HCT116 (cell line): ENCODE measurements at regions not wholly inside any gene's neighbourhood (a gene's known extent, or its start where the extent isn't known, plus 50 kb on each side); places are given as distances from the start of the nearest gene placed in this dataset.

Experiments
- ATAC-seq: fragments of 200-7000 bp; cut with Tn5 transposase; 2 replicates; pipeline ENCODE4 v1.9.1; 2020; ENCODE audit warnings: mild to moderate bottlenecking, moderate library complexity
- BruUV-seq: library from RNA; stranded (reverse); fragments of 400-500 nt; replicated peaks from 2 replicates; lab custom pipeline; 2021; lab: Mats Ljungman, UMichigan
- CTCF ChIA-PET: fragments of 300-600 bp; sonication (Branson Sonifier 250); formaldehyde crosslinking; loops from one replicate; lab custom pipeline; 2021; ENCODE audit warnings: antibody characterized with exemption; lab: Charles Lee
- POLR2A ChIA-PET: fragments of 300-600, 350-600 bp; sonication (Branson Sonifier 250); formaldehyde crosslinking; loops from one replicate; lab custom pipeline; 2021; ENCODE audit warnings: antibody characterized with exemption; lab: Charles Lee
- RAD21 ChIA-PET, 2 experiments: fragments of 300-600 bp; sonication (Branson Sonifier 250); formaldehyde crosslinking; loops; one replicate each; lab custom pipeline; 2023; ENCODE audit warnings: low total read pairs in 2 of 2; ENCODE audit not compliant: uncharacterized antibody in 2 of 2, unreplicated experiment in 2 of 2, low non-redundant PET in 1 of 2; lab: Charles Lee
- DNase-seq: peaks from one replicate; pipeline ENCODE4 v3.0.0-alpha.2; 2010; ENCODE audit warnings: low read depth, low spot score
- H2AFZ ChIP-seq: fragments of 200-600 bp; shearing (Covaris generic), sonication (generic); 2 replicates; pipeline ENCODE4 v1.6.1; 2017; ENCODE audit warnings: low read depth, mixed run types, mixed read lengths, antibody characterized with exemption, low read length; ENCODE audit not compliant: poor library complexity, severe bottlenecking
- H3K27ac ChIP-seq: 2 replicates; pipeline ENCODE4 v1.5.1; 2012; ENCODE audit warnings: low read depth, low read length
- H3K27me3 ChIP-seq: fragments of 200-600 bp; sonication (generic); 2 replicates; pipeline ENCODE4 v1.6.1; 2016; ENCODE audit warnings: mixed run types, low read length, mixed read lengths; ENCODE audit not compliant: insufficient read depth
- H3K36me3 ChIP-seq, 2 experiments: fragments of 200-500 bp in 1 of 2; fragments of 200-600 bp in 1 of 2; sonication (Bioruptor generic) in 1 of 2; sonication (generic) in 1 of 2; 2 replicates each; pipeline versions ENCODE4 v1.5.1 to v1.6.1; 2014 to 2016; ENCODE audit warnings: low read length in 2 of 2, inconsistent platforms in 1 of 2, mixed read lengths in 1 of 2, mixed run types in 1 of 2; ENCODE audit not compliant: insufficient read depth in 2 of 2, control insufficient read depth in 1 of 2
- H3K4me1 ChIP-seq, 2 experiments: fragments of 200-600 bp in 1 of 2; sonication (generic) in 1 of 2; 2 replicates each; pipeline versions ENCODE4 v1.5.1 to v1.6.1; 2012 to 2017; ENCODE audit warnings: low read length in 2 of 2, inconsistent platforms in 1 of 2, mild to moderate bottlenecking in 1 of 2, mixed read lengths in 1 of 2, mixed run types in 1 of 2, moderate library complexity in 1 of 2; ENCODE audit not compliant: insufficient read depth in 2 of 2, control insufficient read depth in 1 of 2
- H3K4me2 ChIP-seq: fragments of 200-600 bp; sonication (generic); 2 replicates; pipeline ENCODE4 v1.6.1; 2017; ENCODE audit warnings: mixed run types, low read length, mixed read lengths
- H3K4me3 ChIP-seq, 2 experiments: fragments of 200-600 bp in 1 of 2; sonication (generic) in 1 of 2; replicated peaks in 1 of 2; 2 replicates each; pipeline ENCODE4 v1.5.1; 2011 to 2016; ENCODE audit warnings: low read length in 2 of 2, control low read depth in 1 of 2, low read depth in 1 of 2, mild to moderate bottlenecking in 1 of 2, mixed read lengths in 1 of 2, mixed run types in 1 of 2
- H3K79me2 ChIP-seq: fragments of 200-600 bp; sonication (generic); 2 replicates; pipeline ENCODE4 v1.6.1; 2017; ENCODE audit warnings: mild to moderate bottlenecking, mixed run types, low read length, moderate library complexity, mixed read lengths; ENCODE audit not compliant: insufficient read depth
- H3K9ac ChIP-seq: fragments of 200-600 bp; sonication (generic); 2 replicates; pipeline ENCODE4 v1.6.1; 2016; ENCODE audit warnings: low read length, mixed read lengths
- H3K9me2 ChIP-seq: fragments of 200-600 bp; sonication (generic), shearing (Covaris generic); 2 replicates; pipeline ENCODE4 v1.6.1; 2017; ENCODE audit warnings: mixed run types, mild to moderate bottlenecking, moderate library complexity; ENCODE audit not compliant: insufficient read depth
- H3K9me3 ChIP-seq, 2 experiments: fragments of 200-500 bp in 1 of 2; fragments of 200-600 bp in 1 of 2; sonication (Bioruptor generic) in 1 of 2; sonication (generic) in 1 of 2; 2 replicates each; pipeline ENCODE4 v1.6.1; 2014 to 2017; ENCODE audit warnings: low read length in 2 of 2, mixed read lengths in 2 of 2, inconsistent platforms in 1 of 2, low read depth in 1 of 2, mild to moderate bottlenecking in 1 of 2, mixed run types in 1 of 2, moderate library complexity in 1 of 2; ENCODE audit not compliant: control insufficient read depth in 1 of 2, insufficient read depth in 1 of 2
- H4K20me1 ChIP-seq: fragments of 200-600 bp; sonication (generic), shearing (Covaris generic); 2 replicates; pipeline ENCODE4 v1.6.1; 2017; ENCODE audit warnings: mixed run types, mild to moderate bottlenecking, moderate library complexity; ENCODE audit not compliant: insufficient read depth
- ATF3 ChIP-seq: IDR thresholded peaks from 2 replicates; pipeline ENCODE4 v1.6.1; 2012
- CBX3 ChIP-seq: IDR thresholded peaks from 2 replicates; pipeline ENCODE4 v1.6.1; 2012; ENCODE audit warnings: low read depth
- CEBPB ChIP-seq: IDR thresholded peaks from 2 replicates; pipeline ENCODE4 v1.6.1; 2012; ENCODE audit warnings: low read depth
- EGR1 ChIP-seq: IDR thresholded peaks from 2 replicates; pipeline ENCODE4 v1.6.1; 2012; ENCODE audit warnings: low read depth
- ELF1 ChIP-seq: IDR thresholded peaks from 2 replicates; pipeline ENCODE4 v1.6.1; 2012; ENCODE audit warnings: low read depth, borderline replicate concordance
- FOSL1 ChIP-seq: IDR thresholded peaks from 2 replicates; pipeline ENCODE4 v1.6.1; 2012; ENCODE audit warnings: low read depth
- MAX ChIP-seq: IDR thresholded peaks from 2 replicates; pipeline ENCODE4 v1.6.1; 2012
- POLR2A ChIP-seq: IDR thresholded peaks from 2 replicates; pipeline ENCODE4 v1.7.0; 2011; ENCODE audit warnings: borderline replicate concordance; ENCODE audit not compliant: insufficient read depth, insufficient read length; ENCODE audit errors: extremely low read depth
- POLR2AphosphoS5 ChIP-seq: IDR thresholded peaks from 2 replicates; pipeline ENCODE4 v1.6.1; 2011; ENCODE audit warnings: mild to moderate bottlenecking, low read depth, low read length, moderate library complexity
- SRF ChIP-seq: IDR thresholded peaks from 2 replicates; pipeline ENCODE4 v1.6.1; 2012; ENCODE audit warnings: low read depth
- TCF7L2 ChIP-seq: IDR thresholded peaks from 2 replicates; pipeline ENCODE4 v1.7.0; 2011; ENCODE audit warnings: borderline replicate concordance, inconsistent platforms; ENCODE audit not compliant: insufficient read depth, insufficient read length; ENCODE audit errors: extremely low read depth
- YY1 ChIP-seq: IDR thresholded peaks from 2 replicates; pipeline ENCODE4 v1.6.1; 2011; ENCODE audit warnings: low read length, low read depth, moderate library complexity, mild to moderate bottlenecking; ENCODE audit not compliant: insufficient replicate concordance; ENCODE audit errors: extremely low read depth
- ZBTB33 ChIP-seq: IDR thresholded peaks from 2 replicates; pipeline ENCODE4 v1.6.1; 2011; ENCODE audit warnings: mild to moderate bottlenecking, low read length, moderate library complexity; ENCODE audit not compliant: insufficient replicate concordance; ENCODE audit errors: extremely low read depth
- ZFX ChIP-seq: fragments of 450-650 bp; IDR thresholded peaks from 2 replicates; pipeline ENCODE4 v1.6.1; 2017
- ZNF274 ChIP-seq: fragments of 200-500 bp; sonication (Bioruptor generic); IDR thresholded peaks from 2 replicates; pipeline ENCODE4 v1.6.1; 2014; ENCODE audit warnings: mild to moderate bottlenecking, low read depth, low read length, inconsistent platforms
- intact Hi-C: fragments of 100-400 bp; cut with micrococcal nuclease; formaldehyde crosslinking; loops from 2 replicates; pipeline ENCODE4 v1.10.0; 2022

GRCh38 chr19:28332886-28333285 lies 880.1 kb downstream of the UQCRFS1 start:
- DNase-seq (no peak), ATAC-seq (no peak)
- Histone ChIP-seq H3K4me2 (no peak overlapping the region), H3K9me2 (no peaks in the 10 kb centered on the region), H3K36me3 (no peaks in the 10 kb centered on the region), H3K27ac (no peak overlapping the region), H3K79me2 (no peaks in the 10 kb centered on the region)
- RAD21 ChIA-PET: no interaction called here
- BruUV-seq: no TSS peak
- POLR2A ChIA-PET: no interaction called here
- CTCF ChIA-PET: no interaction called here
- TF ChIP-seq ZBTB33 (no peak), CEBPB (no peak)
- TF ChIP-seq, all 23 proteins: peak for 0
- Histone ChIP-seq H4K20me1 (no peaks in the 10 kb centered on the region), H3K4me3 (no peak overlapping the region), H3K27me3 (no peaks in the 10 kb centered on the region), H2AFZ (no peak overlapping the region), H3K9ac (no peak overlapping the region), H3K9me3 (peaks cover 0 to 21% of the 10 kb centered on the region in 2 experiments; a peak in 2 of 4 replicates), H3K4me1 (no peaks in the 10 kb centered on the region)
- intact Hi-C loops: no loop called here

- no peak overlapping the region for H3K9ac ChIP-seq
- H2AFZ ChIP-seq: no peak overlapping the region
- CTCF ChIA-PET: no interaction called here
- H4K20me1 ChIP-seq: no peaks in the 10 kb centered on the region
- H3K27me3 ChIP-seq: no peaks in the 10 kb centered on the region
- DNase-seq: no peak
- intact Hi-C loops: no loop called here
- ATAC-seq: no peak
- POLR2A ChIA-PET: no interaction called here
- H3K9me2 ChIP-seq: no peaks in the 10 kb centered on the region
- H3K27ac ChIP-seq: no peak overlapping the region
- no peak overlapping the region for H3K4me2 ChIP-seq
- TF ChIP-seq SRF (no peak), YY1 (no peak), ELF1 (no peak), FOSL1 (no peak), ATF3 (no peak), POLR2AphosphoS5 (no peak), CBX3 (no peak), TCF7L2 (no peak), ZNF274 (no peak), MAX (no peak), ZFX (no peak), POLR2A (no peak), EGR1 (no peak)
- no TSS peak for BruUV-seq
- H3K9me3 ChIP-seq: peaks cover 0 to 16% of the 10 kb centered on the region in 2 experiments; a peak in 2 of 4 replicates
- H3K4me3 ChIP-seq: no peak overlapping the region
- RAD21 ChIA-PET: no interaction called here
- no peaks in the 10 kb centered on the region for H3K79me2 ChIP-seq
- no peaks in the 10 kb centered on the region for H3K4me1 ChIP-seq
- H3K36me3 ChIP-seq: no peaks in the 10 kb centered on the region
Observed at GRCh38 chr19:28332351-28332750, 880.6 kb downstream of the UQCRFS1 start.
